SU-DHL-6 (cell line): ENCODE measurements at regions not wholly inside any gene's neighbourhood (a gene's known extent, or its start where the extent isn't known, plus 50 kb on each side); places are given as distances from the start of the nearest gene placed in this dataset.

Experiments
- H2AFZ ChIP-seq: fragments of 200-600 bp; sonication (generic); 2 replicates; pipeline ENCODE4 v1.6.1; 2014; ENCODE audit warnings: low read depth, mild to moderate bottlenecking, moderate library complexity, mixed read lengths, antibody characterized with exemption, low read length; ENCODE audit not compliant: severe bottlenecking
- H3F3A ChIP-seq: fragments of 200-600 bp; shearing (Covaris generic); 2 replicates; pipeline ENCODE4 v1.6.0; 2016; ENCODE audit warnings: antibody characterized with exemption, mild to moderate bottlenecking; ENCODE audit not compliant: insufficient read depth
- H3K27ac ChIP-seq: fragments of 200-600 bp; sonication (generic); 2 replicates; pipeline ENCODE4 v1.5.1; 2016; ENCODE audit warnings: low read depth, mild to moderate bottlenecking, low read length, moderate library complexity, mixed read lengths
- H3K27me3 ChIP-seq: fragments of 200-600 bp; sonication (generic), shearing (Covaris generic); 2 replicates; pipeline ENCODE4 v1.6.0; 2014; ENCODE audit warnings: mild to moderate bottlenecking, low read length
- H3K36me3 ChIP-seq: fragments of 200-600 bp; sonication (generic); 2 replicates; pipeline ENCODE4 v1.6.1; 2014; ENCODE audit warnings: mild to moderate bottlenecking, low read length, mixed read lengths
- H3K4me2 ChIP-seq: fragments of 300-600, 200-600 bp; shearing (Covaris generic), sonication (generic); 2 replicates; pipeline ENCODE4 v1.6.0; 2014; ENCODE audit warnings: low read length, low read depth, mild to moderate bottlenecking; ENCODE audit not compliant: poor library complexity, severe bottlenecking
- H3K4me3 ChIP-seq: fragments of 200-600 bp; sonication (generic); 2 replicates; pipeline ENCODE4 v1.5.1; 2014; ENCODE audit warnings: antibody characterized with exemption, low read length, mild to moderate bottlenecking, mixed read lengths; ENCODE audit not compliant: insufficient read depth, poor library complexity, severe bottlenecking
- H3K79me2 ChIP-seq: fragments of 200-600 bp; sonication (generic); 2 replicates; pipeline ENCODE4 v1.6.1; 2014; ENCODE audit warnings: mild to moderate bottlenecking, low read length, moderate library complexity; ENCODE audit not compliant: insufficient read depth
- H3K9ac ChIP-seq: fragments of 200-600 bp; sonication (generic); 2 replicates; pipeline ENCODE4 v1.7.0; 2014; ENCODE audit warnings: mild to moderate bottlenecking, low read length
- H3K9me2 ChIP-seq: fragments of 200-600 bp; sonication (generic); replicated peaks from 2 replicates; pipeline ENCODE4 v1.6.1; 2014; ENCODE audit warnings: low read length; ENCODE audit not compliant: insufficient read depth
- H3K9me3 ChIP-seq: fragments of 200-600 bp; sonication (generic); 2 replicates; pipeline ENCODE4 v1.6.1; 2014; ENCODE audit warnings: low read length, mixed read lengths; ENCODE audit not compliant: insufficient read depth
- H4K20me1 ChIP-seq: fragments of 200-600 bp; sonication (generic); 2 replicates; pipeline ENCODE4 v1.6.1; 2014; ENCODE audit warnings: low read depth, mild to moderate bottlenecking, antibody characterized with exemption, low read length, moderate library complexity, mixed read lengths
- CTCF ChIP-seq: fragments of 200-600 bp; sonication (generic); IDR thresholded peaks from one replicate; pipeline ENCODE4 v1.5.1; 2017; ENCODE audit warnings: antibody characterized with exemption, mild to moderate bottlenecking, low read length, moderate library complexity; ENCODE audit not compliant: insufficient read depth, poor library complexity, severe bottlenecking
- EZH2phosphoT487 ChIP-seq: fragments of 200-600 bp; sonication (generic), shearing (Covaris generic); conservative IDR thresholded peaks from 2 replicates; pipeline ENCODE4 v1.6.1; 2018; ENCODE audit warnings: mild to moderate bottlenecking, antibody characterized with exemption, low read length, moderate library complexity, mixed read lengths

- Histone ChIP-seq H3K4me3 (no peak overlapping the region), H4K20me1 (no peaks in the 10 kb centered on the region), H3F3A (no peaks in the 10 kb centered on the region), H3K9me3 (no peaks in the 10 kb centered on the region), H3K9me2 (no peaks in the 10 kb centered on the region), H3K36me3 (no peaks in the 10 kb centered on the region), H3K4me2 (no peak overlapping the region), H3K27ac (no peak overlapping the region), H2AFZ (no peak overlapping the region), H3K79me2 (no peaks in the 10 kb centered on the region), H3K27me3 (no peaks in the 10 kb centered on the region), H3K9ac (no peak overlapping the region)
- TF ChIP-seq CTCF (no peak), EZH2phosphoT487 (no peak)
Measured at GRCh38 chr18:61731178-61731577, 161.6 kb downstream of the RNF152 start.

GRCh38 chr18:61729322-61729721 lies 163.5 kb downstream of the RNF152 start:
- no peak overlapping the region for H2AFZ ChIP-seq
- H3K36me3 ChIP-seq, result no peaks in the 10 kb centered on the region
- H3K9me2 ChIP-seq, result no peaks in the 10 kb centered on the region
- no peaks in the 10 kb centered on the region for H4K20me1 ChIP-seq
- H3K9ac ChIP-seq, result no peak overlapping the region
- H3K27ac ChIP-seq, result no peak overlapping the region
- no peak overlapping the region for H3K4me2 ChIP-seq
- H3K79me2 ChIP-seq, result no peaks in the 10 kb centered on the region
- no peaks in the 10 kb centered on the region for H3K27me3 ChIP-seq
- no peak overlapping the region for H3K4me3 ChIP-seq
- TF ChIP-seq CTCF (no peak), EZH2phosphoT487 (no peak)
- H3K9me3 ChIP-seq, result no peaks in the 10 kb centered on the region
- H3F3A ChIP-seq, result no peaks in the 10 kb centered on the region

DNA sequence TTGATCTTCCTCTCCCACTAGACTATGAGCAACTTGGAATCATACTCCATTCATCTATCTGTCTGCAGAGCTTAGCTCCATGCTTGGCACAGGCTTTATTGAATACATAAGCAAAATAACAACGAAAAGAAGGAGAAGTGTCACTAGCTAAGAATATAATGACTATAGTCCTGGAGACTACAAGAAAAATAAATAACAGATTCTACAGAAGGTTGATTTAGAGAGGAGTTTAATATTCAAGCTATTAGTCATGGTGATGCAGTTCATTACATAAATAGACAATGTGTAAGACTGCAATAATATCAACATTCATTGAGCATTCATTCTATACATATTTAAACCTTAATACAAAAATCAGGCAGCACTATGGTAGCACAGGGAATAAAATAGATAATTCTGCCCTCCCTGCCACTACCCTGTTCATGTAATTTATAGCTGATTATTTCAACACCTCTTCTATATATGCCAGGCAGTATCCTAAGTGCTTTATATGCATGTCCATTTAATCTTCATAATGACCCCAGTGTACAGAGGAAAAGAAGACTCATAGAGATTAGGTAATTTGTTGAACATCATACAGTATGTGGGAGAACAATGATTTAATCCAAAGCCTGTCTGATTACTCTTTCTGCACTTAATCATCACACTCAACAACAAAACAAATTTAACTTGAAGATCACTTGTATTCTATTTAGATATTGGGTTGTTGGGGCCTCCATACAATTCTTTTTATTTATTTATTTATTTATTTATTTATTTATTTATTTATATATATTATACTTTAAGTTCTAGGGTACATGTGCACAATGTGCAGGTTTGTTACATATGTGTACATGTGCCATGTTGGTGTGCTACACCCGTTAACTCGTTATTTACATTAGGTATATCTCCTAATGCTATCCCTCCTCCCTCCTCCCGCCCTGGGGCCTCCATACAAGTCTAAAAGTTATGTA lies 165.3 kb downstream of the RNF152 start:
- no peak overlapping the region for H3K27ac ChIP-seq
- H3K9me2 ChIP-seq, result no peaks in the 10 kb centered on the region
- TF ChIP-seq EZH2phosphoT487 (no peak), CTCF (no peak)
- no peaks in the 10 kb centered on the region for H3K79me2 ChIP-seq
- H3K4me2 ChIP-seq, result no peak overlapping the region
- no peaks in the 10 kb centered on the region for H4K20me1 ChIP-seq
- no peaks in the 10 kb centered on the region for H3F3A ChIP-seq
- H3K36me3 ChIP-seq, result no peaks in the 10 kb centered on the region
- no peak overlapping the region for H3K4me3 ChIP-seq
- no peak overlapping the region for H2AFZ ChIP-seq
- no peaks in the 10 kb centered on the region for H3K27me3 ChIP-seq
- H3K9ac ChIP-seq, result no peak overlapping the region
- no peaks in the 10 kb centered on the region for H3K9me3 ChIP-seq
